ENCODE measurements at regions not wholly inside any gene's neighbourhood (a gene's known extent, or its start where the extent isn't known, plus 50 kb on each side); places are given as distances from the start of the nearest gene placed in this dataset.

GRCh38 chr11:36791957-36792356 is 193.9 kb upstream of the RAG2 start:
- no peaks in the 10 kb centered on the region; the same call in 1 of the 2 replicates for H3K9me3 ChIP-seq
- H3K36me3 ChIP-seq: no peaks in the 10 kb centered on the region
- DNase-seq: no peak
- H3K27me3 ChIP-seq: peaks cover 3% of the 10 kb centered on the region; the same call in 1 of the 2 replicates
- no peak overlapping the region for H3K4me3 ChIP-seq

DNA sequence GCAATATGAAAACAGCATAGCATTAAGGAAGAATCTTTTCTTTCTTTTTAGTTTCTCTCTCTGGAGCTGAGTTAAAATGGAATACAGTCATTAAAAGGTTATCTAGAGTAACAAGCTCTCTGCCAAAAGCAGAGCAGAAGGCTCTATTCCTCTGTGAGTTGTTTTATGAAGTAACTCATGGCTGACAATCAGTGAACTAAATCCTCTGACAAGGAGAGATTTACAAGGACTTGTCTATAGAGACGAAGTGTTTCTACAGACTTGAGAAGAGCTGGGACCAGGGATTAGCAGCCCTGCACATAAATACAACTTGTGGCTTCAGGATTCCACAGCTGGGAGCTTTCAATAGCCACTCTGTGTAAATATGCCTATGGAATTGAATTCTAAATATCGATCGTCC is 192.5 kb upstream of the RAG2 start:
- H3K9me3 ChIP-seq: no peaks in the 10 kb centered on the region; the same call in 1 of the 2 replicates
- no peak for DNase-seq
- H3K27me3 ChIP-seq: peaks cover 5% of the 10 kb centered on the region; the same call in 1 of the 2 replicates
- H3K4me3 ChIP-seq: no peak overlapping the region
- no peaks in the 10 kb centered on the region for H3K36me3 ChIP-seq

GRCh38 chr11:36783808-36784207 is 185.8 kb upstream of the RAG2 start:
- H3K4me3 ChIP-seq: no peak overlapping the region
- H3K36me3 ChIP-seq: no peaks in the 10 kb centered on the region
- no peak for DNase-seq
- peaks cover 9% of the 10 kb centered on the region; the same call in 1 of the 2 replicates for H3K27me3 ChIP-seq
- no peaks in the 10 kb centered on the region; the same call in 1 of the 2 replicates for H3K9me3 ChIP-seq

- DNase-seq: no peak
- H3K9me3 ChIP-seq: no peaks in the 10 kb centered on the region
- no peak overlapping the region for H3K4me3 ChIP-seq
- no peaks in the 10 kb centered on the region for H3K36me3 ChIP-seq
- 0 out of 2 replicates have a peak, but pooled peaks cover 3% of the 10 kb centered on the region for H3K27me3 ChIP-seq
These were observed 181.8 kb upstream of the RAG2 start for GRCh38 chr11:36779791-36780190.

- Histone ChIP-seq H3K27me3 (peaks cover 8% of the 10 kb centered on the region; the same call in 1 of the 2 replicates), H3K4me3 (no peak overlapping the region), H3K9me3 (no peaks in the 10 kb centered on the region), H3K36me3 (no peaks in the 10 kb centered on the region)
- no peak for DNase-seq
These were observed 179.3 kb upstream of the RAG2 start for GRCh38 chr11:36777311-36777710.

- Histone ChIP-seq H3K27me3 (peaks cover 5% of the 10 kb centered on the region; the same call in 1 of the 2 replicates), H3K4me3 (no peak overlapping the region), H3K36me3 (no peaks in the 10 kb centered on the region), H3K9me3 (no peaks in the 10 kb centered on the region)
- DNase-seq: no peak
These were observed 177.7 kb upstream of the RAG2 start for GRCh38 chr11:36775756-36776155.

DNA sequence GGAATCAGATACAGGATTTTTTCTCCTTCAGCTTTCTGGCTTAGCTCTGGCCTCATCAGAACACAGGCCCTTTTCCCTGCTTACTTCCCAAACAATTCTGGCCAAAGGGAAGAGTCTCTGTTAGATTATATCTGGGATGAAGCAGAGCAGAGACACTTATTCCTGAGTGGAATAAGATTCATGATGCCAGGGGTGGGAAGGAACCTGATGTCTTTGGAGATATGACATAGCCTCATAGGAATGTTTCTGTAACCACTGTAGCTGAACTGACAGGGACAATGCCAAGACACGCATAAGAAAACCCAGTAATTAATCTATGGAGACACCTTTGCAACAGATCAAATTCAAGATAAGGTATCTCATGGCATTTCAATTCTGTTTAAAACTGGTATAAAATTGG is 177.1 kb upstream of the RAG2 start:
- Histone ChIP-seq H3K36me3 (no peaks in the 10 kb centered on the region), H3K9me3 (no peaks in the 10 kb centered on the region), H3K27me3 (peaks cover 9% of the 10 kb centered on the region; the same call in 1 of the 2 replicates), H3K4me3 (no peak overlapping the region)
- no peak for DNase-seq

GRCh38 chr11:36774603-36775002 is 176.6 kb upstream of the RAG2 start:
- H3K36me3 ChIP-seq: no peaks in the 10 kb centered on the region
- H3K9me3 ChIP-seq: no peaks in the 10 kb centered on the region
- no peak overlapping the region for H3K4me3 ChIP-seq
- DNase-seq: peak; percentile 37
- H3K27me3 ChIP-seq: peaks cover 10% of the 10 kb centered on the region; the same call in 1 of the 2 replicates

- H3K27me3 ChIP-seq: no peaks in the 10 kb centered on the region
These were observed 165.2 kb upstream of the RAG2 start for GRCh38 chr11:36763187-36763586.

DNA sequence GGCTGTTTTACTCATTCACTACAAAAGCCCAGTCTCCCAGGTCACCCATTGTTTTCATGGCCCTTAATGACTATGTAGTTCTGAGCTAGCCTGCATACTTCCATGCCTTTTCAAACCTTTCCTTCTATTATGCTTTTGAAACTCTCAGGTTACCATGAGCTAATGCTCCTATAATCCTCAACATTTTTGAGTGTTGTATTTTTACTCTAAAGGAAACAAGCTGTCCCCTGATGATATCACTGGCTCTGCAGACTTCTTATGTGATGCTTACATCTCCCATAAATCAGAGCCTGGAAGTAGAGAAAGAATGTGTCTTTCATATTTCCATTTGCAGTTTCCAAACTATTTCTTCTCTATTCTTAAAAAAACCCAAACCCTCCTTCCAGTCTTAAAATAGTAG is 159.0 kb upstream of the RAG2 start:
- Histone ChIP-seq H3K27me3 (peaks cover 6% of the 10 kb centered on the region), H3K4me3 (no peak overlapping the region), H3K9me3 (peaks cover 2% of the 10 kb centered on the region; the same call in 1 of the 2 replicates), H3K36me3 (no peaks in the 10 kb centered on the region)
- no peak for DNase-seq

More at GRCh38 chr11:36763187-36763586, 165.2 kb upstream of the RAG2 start:
- DNase-seq: no peak
- Histone ChIP-seq H3K4me3 (no peak overlapping the region), H3K9me3 (peaks cover 2% of the 10 kb centered on the region; the same call in 1 of the 2 replicates), H3K36me3 (no peaks in the 10 kb centered on the region)

DNA sequence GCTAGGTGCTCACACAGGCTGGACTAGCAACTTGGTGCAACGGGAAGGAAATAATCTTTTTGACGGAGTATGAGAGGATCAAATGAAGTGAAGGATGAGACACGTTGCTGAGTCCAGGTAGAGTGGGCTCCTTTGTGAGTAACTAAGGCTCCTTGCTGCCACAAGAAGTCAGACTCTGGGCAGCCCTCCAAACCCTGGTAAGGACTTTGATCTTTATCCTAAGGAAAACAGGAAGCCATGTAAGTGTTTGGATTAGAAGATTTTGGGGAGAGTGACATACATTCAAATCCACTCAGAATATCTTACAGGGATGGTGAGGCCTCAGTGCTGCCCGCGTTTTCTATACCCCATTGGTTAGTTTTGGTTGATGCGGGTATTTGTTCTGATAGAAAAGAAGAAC is 155.9 kb upstream of the RAG2 start:
- Histone ChIP-seq H3K36me3 (no peaks in the 10 kb centered on the region), H3K4me3 (no peak overlapping the region), H3K9me3 (no peaks in the 10 kb centered on the region), H3K27me3 (peaks cover 12% of the 10 kb centered on the region)
- no peak for DNase-seq

DNA sequence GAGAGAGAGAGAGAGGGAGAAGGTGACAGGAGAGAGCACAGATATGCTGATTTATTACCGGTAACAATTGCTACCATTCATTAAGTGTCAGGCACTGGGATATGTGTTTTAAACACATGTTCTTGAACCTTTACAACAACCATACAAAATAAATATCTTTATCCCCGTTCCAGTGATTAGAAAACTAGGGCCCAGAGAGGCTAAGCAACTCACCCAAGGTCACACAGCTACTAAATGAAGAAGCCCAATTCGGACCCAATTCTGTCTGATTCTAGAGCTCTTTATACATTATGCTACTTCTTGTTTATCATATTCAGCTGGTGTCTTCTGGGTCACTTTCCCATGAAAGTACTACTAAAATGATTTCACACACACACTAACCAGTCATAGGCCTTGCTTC is 154.0 kb upstream of the RAG2 start:
- no peak overlapping the region for H3K4me3 ChIP-seq
- H3K9me3 ChIP-seq: no peaks in the 10 kb centered on the region
- peaks cover 10% of the 10 kb centered on the region for H3K27me3 ChIP-seq
- no peak for DNase-seq
- no peaks in the 10 kb centered on the region for H3K36me3 ChIP-seq

DNA sequence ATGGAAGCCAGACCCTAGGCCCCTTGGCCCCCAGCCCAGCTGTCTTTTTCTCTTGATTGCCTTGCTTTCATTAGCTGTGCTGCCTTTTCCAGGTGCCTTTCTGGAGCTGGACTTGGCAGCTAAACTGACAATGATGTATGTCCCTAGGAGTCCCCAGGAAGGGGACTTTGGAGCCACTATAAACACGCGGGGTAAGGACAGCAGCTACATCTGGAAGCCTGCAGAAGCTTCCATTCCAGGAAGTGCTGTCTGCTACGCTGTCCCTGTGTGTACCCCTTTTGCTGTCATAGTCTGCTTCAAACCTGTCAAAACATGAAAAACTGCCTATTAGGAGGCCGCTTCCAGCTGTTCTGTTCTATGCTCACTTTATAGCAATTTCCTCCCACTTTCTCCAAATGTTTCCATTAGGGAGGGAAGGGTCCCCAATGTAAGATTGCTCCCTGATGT is 153.3 kb upstream of the RAG2 start:
- no peak for DNase-seq
- Histone ChIP-seq H3K4me3 (no peak overlapping the region), H3K27me3 (peaks cover 10% of the 10 kb centered on the region), H3K9me3 (no peaks in the 10 kb centered on the region), H3K36me3 (no peaks in the 10 kb centered on the region)

DNA sequence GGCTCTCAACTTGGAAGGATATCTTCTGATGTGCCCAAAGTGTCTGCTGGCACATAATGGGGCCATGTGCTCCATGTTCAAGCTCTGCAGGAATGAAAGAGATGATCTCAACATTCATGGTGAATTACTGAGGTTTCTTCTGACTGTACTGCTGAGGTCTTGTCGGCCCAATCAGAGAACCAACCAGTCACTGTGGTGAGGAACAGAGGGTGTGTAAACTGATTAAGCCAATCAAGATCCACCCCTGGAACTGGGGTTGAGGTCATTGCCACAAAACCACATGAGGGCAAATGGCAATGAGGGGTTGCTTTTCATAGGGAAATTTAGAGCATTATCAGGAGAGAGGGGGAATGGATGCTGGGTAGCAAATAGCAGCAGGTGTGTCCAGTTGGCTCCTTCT is 152.3 kb upstream of the RAG2 start:
- Histone ChIP-seq H3K27me3 (peaks cover 10% of the 10 kb centered on the region), H3K4me3 (no peak overlapping the region), H3K9me3 (no peaks in the 10 kb centered on the region), H3K36me3 (no peaks in the 10 kb centered on the region)
- DNase-seq: no peak

- no peak overlapping the region for H3K4me3 ChIP-seq
- H3K36me3 ChIP-seq: no peaks in the 10 kb centered on the region
- DNase-seq: no peak
- peaks cover 10% of the 10 kb centered on the region for H3K27me3 ChIP-seq
- no peaks in the 10 kb centered on the region for H3K9me3 ChIP-seq
These were observed 150.8 kb upstream of the RAG2 start for GRCh38 chr11:36748836-36749235.

- no peak overlapping the region for H3K4me3 ChIP-seq
- no peaks in the 10 kb centered on the region for H3K36me3 ChIP-seq
- H3K27me3 ChIP-seq: peaks cover 8% of the 10 kb centered on the region
- peak; percentile 80 for DNase-seq
- H3K9me3 ChIP-seq: no peaks in the 10 kb centered on the region
These were observed 149.1 kb upstream of the RAG2 start for GRCh38 chr11:36746886-36747710.

DNA sequence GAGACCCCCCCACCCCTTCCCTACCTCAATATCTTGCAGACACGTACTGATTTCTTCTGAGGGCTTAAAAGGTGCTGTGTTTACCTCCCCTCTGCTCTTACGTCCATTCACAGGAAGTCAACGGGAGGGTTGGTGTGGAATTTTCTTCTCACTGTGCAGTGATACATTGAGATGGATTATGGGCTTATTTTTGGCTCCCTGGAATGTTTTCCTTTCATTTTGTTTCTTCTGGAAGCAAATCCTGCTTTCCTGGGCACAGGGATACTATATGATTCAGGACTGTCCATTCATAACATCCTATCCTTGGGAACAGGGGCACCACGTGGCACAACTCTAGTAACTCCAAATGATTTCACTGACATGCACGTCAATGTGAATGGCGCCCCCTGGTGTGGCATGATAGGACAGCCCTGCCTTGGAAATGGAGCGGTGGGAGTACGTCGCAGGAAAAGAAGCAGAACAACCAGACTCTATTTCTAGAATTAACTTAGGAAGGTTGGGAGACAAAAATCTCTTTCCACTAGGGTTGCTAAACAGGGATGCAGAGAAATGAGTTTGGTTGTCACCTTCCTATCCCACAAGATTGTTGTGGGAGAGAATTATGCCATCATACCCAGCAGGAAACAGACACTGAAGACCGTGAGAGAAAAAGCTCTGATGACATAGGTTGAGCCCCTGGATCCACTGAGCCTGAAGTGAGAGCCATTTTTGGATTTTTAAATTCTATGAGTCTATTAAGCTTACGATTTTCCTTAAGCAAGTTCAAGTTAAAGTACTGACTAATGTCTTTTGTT is 146.5 kb upstream of the RAG2 start:
- no peaks in the 10 kb centered on the region for H3K9me3 ChIP-seq
- H3K4me3 ChIP-seq: no peak overlapping the region
- peaks cover 3% of the 10 kb centered on the region; the same call in 1 of the 2 replicates for H3K27me3 ChIP-seq
- DNase-seq: peak; percentile 80
- no peaks in the 10 kb centered on the region for H3K36me3 ChIP-seq
